GM12878 (cell line): ENCODE measurements at regions not wholly inside any gene's neighbourhood (a gene's known extent, or its start where the extent isn't known, plus 50 kb on each side); places are given as distances from the start of the nearest gene placed in this dataset.
"Not testable (repeated sequence)": the region's sequence is repeated elsewhere in the genome, so short reads cannot be mapped to it uniquely, and the experiment has no call there.

Experiments used
- BHLHE40 ChIP-seq, 2 experiments: fragments of 450-650 bp in 1 of 2; IDR thresholded peaks; 2 replicates each; pipeline ENCODE4 v1.6.1; 2011 to 2017; ENCODE audit warnings: low read depth in 2 of 2, borderline replicate concordance in 1 of 2, improper control_type of control experiment in 1 of 2, low read length in 1 of 2, mild to moderate bottlenecking in 1 of 2
- CTCF ChIP-seq, 3 experiments: IDR thresholded peaks in 2 of 3; conservative IDR thresholded peaks in 1 of 3; 2 replicates each; pipeline ENCODE4 v1.5.1; 2011; ENCODE audit warnings: low read depth in 3 of 3, low read length in 3 of 3, mild to moderate bottlenecking in 3 of 3, control low read depth in 2 of 3, moderate library complexity in 2 of 3, inconsistent platforms in 1 of 3, mixed read lengths in 1 of 3; ENCODE audit not compliant: control insufficient read depth in 2 of 3, insufficient read depth in 1 of 3; ENCODE audit errors: extremely low read depth in 1 of 3
- POLR2A ChIP-seq: IDR thresholded peaks from 2 replicates; pipeline ENCODE4 v1.6.1; 2011; ENCODE audit warnings: low read depth, mild to moderate bottlenecking, low read length
- SRF ChIP-seq, 2 experiments: IDR thresholded peaks; 2 replicates each; pipeline ENCODE4 v1.6.1; 2011; ENCODE audit warnings: low read depth in 2 of 2, low read length in 2 of 2, mild to moderate bottlenecking in 1 of 2, moderate library complexity in 1 of 2
- TAF1 ChIP-seq: IDR thresholded peaks from 2 replicates; pipeline ENCODE4 v1.6.1; 2011; ENCODE audit warnings: mild to moderate bottlenecking, low read depth, low read length, borderline replicate concordance
- ZNF217 ChIP-seq: fragments of 450-650 bp; IDR thresholded peaks from 2 replicates; pipeline ENCODE4 v1.6.1; 2017; ENCODE audit warnings: antibody characterized with exemption, mild to moderate bottlenecking
- TF ChIP-seq, protein P1 (sequence below): fragments of 450-650 bp; IDR thresholded peaks from 2 replicates; pipeline ENCODE4 v1.6.1; 2016; ENCODE audit warnings: mild to moderate bottlenecking

- TF ChIP-seq, protein P1, sequence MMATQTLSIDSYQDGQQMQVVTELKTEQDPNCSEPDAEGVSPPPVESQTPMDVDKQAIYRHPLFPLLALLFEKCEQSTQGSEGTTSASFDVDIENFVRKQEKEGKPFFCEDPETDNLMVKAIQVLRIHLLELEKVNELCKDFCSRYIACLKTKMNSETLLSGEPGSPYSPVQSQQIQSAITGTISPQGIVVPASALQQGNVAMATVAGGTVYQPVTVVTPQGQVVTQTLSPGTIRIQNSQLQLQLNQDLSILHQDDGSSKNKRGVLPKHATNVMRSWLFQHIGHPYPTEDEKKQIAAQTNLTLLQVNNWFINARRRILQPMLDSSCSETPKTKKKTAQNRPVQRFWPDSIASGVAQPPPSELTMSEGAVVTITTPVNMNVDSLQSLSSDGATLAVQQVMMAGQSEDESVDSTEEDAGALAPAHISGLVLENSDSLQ = not testable (repeated sequence)
- not testable (repeated sequence) for TF ChIP-seq ZNF217; SRF (IDR thresholded peaks at IDR 0.05; ENCODE audit: low read depth in 2 of 2, low read length in 2 of 2); BHLHE40 (IDR thresholded peaks at IDR 0.05; ENCODE audit: borderline replicate concordance in 1 of 2, low read depth in 2 of 2, low read length in 1 of 2); CTCF (IDR thresholded peaks at IDR 0.05 in 2 of 3, conservative IDR thresholded peaks at IDR 0.05 in 1 of 3; ENCODE audit: control insufficient read depth in 2 of 3, extremely low read depth in 1 of 3, insufficient read depth in 1 of 3, low read depth in 3 of 3, low read length in 3 of 3); TAF1; POLR2A
Observed at GRCh38 chr5:34378498-34378897, 277.6 kb upstream of the RAI14 start.
